HuH-7 (cell line): ENCODE measurements at regions not wholly inside any gene's neighbourhood (a gene's known extent, or its start where the extent isn't known, plus 50 kb on each side); places are given as distances from the start of the nearest gene placed in this dataset.

ENCODE experiments used
- DNase-seq: peaks from one replicate; pipeline ENCODE4 v3.0.0; 2011; ENCODE audit warnings: low spot score

GRCh38 chr2:155687181-155687580 lies 645.3 kb downstream of the NR4A2 start:
- DNase-seq: no peak

GRCh38 chr2:155679647-155680046 lies 652.9 kb downstream of the NR4A2 start:
- no peak for DNase-seq

GRCh38 chr2:155675920-155676319 lies 656.6 kb downstream of the NR4A2 start:
- DNase-seq: no peak

DNA sequence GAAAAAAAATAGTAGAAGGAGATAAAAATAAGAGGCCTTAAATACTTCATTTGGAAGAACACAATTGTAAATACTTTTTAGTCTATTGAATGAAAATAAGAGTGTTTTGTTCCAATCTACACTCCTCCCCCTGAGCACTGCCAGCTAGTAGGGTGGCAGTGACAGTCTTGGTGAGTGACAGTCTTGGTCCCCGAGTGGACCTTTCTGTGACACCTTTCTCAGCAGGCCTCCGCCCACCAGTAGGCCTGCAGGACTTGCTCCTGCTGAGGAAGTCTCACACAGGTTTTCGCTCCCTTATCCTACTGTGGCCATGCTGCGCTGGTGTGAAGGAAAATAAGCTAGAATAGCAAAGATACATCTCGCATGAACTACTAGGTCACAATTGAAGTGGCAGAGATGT lies 666.8 kb downstream of the NR4A2 start:
- DNase-seq: no peak

DNA sequence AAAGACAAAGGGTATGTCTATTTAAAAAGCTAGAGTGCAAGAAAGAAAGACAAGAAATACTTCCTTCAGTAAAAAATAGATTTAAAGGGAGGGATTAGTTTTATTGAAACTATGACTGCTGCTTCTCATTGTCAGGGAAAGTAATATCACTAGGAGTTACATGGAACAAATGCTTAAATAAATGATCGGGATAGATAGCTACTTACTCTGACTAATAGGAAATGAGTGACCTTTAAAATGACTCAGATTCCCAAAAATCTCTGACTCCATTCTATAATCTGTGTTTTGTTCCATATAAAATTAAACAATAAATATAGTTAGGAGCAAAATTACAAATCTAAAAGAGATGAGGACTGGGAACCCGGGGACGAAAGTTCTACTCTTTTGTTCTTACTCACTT lies 669.3 kb downstream of the NR4A2 start:
- DNase-seq: no peak

GRCh38 chr2:155662224-155662623 lies 670.3 kb downstream of the NR4A2 start:
- no peak for DNase-seq

DNA sequence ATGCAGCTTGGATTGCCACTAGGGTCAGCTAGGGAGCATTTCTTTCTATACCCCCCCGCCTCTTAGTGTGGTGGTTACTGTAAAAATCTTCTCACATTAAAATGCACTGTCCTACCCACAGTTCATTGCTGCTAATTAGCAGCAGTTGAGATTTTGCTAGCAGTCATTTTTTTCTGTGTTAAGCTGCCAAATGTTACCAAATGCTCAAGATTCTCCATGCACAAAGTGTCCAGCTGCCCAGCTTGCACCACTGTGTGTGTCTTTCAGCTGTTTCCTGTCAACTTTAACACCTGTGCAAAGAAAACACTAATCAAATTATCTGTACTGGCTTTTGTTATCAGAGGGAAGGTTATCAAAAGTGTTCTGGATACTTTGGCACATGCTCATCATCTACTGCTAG lies 679.3 kb downstream of the NR4A2 start:
- DNase-seq: no peak

DNA sequence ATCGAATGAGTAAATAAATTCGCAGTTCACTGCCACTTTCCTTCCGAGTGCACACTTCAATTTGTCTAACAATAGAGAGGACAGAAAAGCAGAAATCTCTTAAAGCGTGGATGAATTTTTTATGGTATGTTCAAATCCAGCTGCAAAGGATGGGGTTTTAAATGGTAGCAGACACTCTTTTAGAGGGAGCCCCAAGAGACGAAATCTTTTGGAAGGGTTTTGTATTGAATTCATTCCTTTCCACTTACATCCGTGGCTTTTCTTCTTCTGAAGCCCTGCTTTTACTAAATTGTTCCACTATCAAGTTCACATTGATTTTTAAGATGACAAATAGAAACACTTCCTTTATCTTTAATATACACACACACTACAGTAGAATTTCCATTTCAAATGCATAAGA lies 680.7 kb downstream of the NR4A2 start:
- DNase-seq: no peak

- DNase-seq: no peak
Observed at GRCh38 chr2:155645791-155646190, 686.7 kb downstream of the NR4A2 start.

- DNase-seq: no peak
Observed at GRCh38 chr2:155643056-155643775, 689.3 kb downstream of the NR4A2 start.

- DNase-seq: no peak
Observed at GRCh38 chr2:155633887-155634570, 698.5 kb downstream of the NR4A2 start.

DNA sequence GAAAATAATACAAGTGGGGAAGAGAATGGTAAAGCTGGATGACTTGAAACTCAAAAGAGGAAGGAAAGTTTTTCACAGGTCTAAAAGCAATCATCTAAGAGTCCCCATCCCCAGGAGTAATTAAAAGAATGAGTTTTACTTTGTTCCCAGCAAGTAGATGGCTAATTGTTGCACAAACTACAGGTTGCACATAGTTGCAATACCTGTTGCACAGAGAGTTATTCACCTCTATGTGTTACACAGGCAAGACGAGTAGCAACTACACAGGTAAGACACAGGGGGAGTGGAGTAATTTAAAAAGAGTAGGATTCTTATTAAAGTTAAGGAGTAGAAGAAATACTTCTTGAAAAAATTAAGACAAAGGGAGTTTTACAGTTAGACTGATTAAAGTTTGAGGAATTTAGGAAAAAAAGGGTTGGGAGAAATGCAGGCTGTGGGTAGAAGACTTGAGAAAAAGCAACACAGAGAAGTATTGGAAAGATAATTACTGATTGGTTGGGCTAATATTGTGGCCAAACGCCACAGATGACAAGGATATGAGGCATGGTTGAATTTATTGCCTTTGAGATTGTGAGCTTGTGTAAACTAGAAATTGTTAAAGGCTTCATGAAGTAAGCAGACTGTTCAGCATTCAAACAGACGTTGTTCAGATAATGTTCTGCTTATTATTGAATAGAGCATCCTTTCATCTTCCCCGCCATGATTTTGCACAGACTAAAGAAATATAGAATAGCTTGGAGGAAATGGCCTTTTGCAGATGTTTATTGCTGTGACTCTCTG lies 699.3 kb downstream of the NR4A2 start:
- no peak for DNase-seq

DNA sequence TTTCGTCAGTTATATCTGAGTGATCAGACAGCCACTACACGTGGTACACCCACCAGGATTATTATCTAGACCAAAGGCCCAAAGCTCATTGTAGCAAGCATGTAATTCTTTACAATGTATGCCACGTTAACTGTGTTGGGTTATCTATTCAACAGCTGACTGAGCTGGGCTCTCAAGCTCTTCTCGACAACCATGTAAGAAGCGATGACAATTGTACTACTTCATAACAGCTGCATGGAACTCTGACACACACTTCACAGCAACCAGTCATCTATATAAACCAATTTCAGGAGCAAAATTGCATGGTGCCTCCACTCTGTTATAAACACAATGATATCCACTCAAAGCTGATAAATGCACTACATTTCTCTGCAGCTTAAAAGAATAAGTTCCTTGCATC lies 701.8 kb downstream of the NR4A2 start:
- no peak for DNase-seq

- DNase-seq: no peak
Observed at GRCh38 chr2:155622443-155622842, 710.1 kb downstream of the NR4A2 start.

- no peak for DNase-seq
Observed at GRCh38 chr2:155600914-155601760, 731.4 kb downstream of the NR4A2 start.

DNA sequence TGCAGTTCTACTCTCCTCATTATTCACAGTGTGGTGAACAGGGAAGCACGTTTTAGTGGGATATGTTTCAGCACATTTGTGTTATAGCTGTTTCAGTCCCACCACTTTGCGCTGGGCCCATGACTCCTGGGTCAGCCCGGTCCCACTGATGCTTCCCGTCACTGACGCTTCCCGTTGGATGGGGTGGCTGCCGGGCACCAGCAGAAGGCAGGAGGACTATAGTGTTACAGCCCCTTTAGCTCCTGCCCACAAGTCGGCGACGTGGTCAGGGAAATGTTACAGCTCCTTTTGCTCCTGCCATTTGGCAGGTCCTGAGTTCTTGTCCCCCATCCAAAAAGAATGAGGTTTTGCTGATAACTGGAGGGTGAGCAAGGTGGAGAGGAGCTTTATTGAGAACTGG lies 732.2 kb downstream of the NR4A2 start:
- no peak for DNase-seq

DNA sequence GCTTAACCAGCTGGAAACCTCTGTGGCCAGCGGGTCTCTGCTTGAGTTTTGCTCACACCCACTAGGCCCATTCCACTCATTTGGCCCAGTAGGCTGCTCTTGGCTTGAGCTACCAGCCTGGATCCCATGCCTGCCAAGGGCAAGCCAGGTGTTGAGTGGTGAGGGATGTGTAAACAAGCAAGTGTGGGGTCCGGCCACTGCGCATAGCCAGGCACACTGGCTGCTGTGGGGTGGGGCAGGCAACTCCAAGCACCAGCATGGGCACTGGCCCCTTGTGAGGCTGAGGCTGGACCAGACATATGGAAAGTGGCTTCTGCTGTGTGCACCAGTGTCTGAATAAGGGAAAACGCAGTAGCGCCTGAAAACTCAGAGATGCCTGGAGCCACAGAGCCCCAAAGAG lies 732.7 kb downstream of the NR4A2 start:
- DNase-seq: no peak

GRCh38 chr2:155583674-155584195 lies 748.8 kb downstream of the NR4A2 start:
- peak; percentile 23 for DNase-seq

GRCh38 chr2:155574941-155575340 lies 757.6 kb downstream of the NR4A2 start:
- no peak for DNase-seq

GRCh38 chr2:155547571-155547970 lies 785.0 kb downstream of the NR4A2 start:
- no peak for DNase-seq

DNA sequence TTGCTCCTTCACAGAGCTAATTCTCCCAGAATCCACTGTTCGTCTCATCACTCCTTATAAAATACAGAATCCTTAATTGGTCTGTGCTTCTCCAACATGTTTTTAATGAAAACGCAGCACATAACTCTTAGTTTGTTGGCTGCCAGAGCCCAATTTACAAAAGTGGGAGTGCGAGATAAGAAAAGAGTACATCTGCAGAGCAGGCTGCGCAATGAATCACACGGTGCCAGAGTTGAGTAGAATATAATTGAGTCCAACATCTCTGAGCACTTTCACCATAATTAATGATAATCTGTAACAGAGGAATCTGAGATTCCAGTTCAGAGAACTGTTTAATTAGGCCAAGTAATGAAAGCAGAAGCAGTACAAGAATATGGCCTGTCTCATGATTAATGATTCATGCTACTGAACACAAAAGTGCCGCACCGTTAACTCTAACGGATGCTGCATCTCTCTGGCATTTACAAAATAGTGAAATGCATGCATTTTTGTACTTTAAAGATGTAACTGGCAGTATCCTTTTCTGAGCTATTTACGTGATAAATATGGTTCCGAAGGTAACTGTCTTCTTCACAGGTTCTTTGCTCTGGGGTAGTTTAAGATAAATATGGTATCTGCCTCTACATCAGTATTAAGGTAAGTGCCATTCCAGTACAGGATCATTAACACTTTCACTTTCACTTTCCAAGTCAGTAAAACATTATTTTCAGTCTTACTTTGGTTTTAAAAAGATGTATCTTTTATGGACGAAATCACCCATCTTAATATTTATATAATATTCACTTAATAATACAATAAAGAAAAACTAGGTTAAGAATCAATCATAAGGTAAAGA lies 785.6 kb downstream of the NR4A2 start:
- no peak for DNase-seq
